ENCODE measurements at regions not wholly inside any gene's neighbourhood (a gene's known extent, or its start where the extent isn't known, plus 50 kb on each side); places are given as distances from the start of the nearest gene placed in this dataset.

DNA sequence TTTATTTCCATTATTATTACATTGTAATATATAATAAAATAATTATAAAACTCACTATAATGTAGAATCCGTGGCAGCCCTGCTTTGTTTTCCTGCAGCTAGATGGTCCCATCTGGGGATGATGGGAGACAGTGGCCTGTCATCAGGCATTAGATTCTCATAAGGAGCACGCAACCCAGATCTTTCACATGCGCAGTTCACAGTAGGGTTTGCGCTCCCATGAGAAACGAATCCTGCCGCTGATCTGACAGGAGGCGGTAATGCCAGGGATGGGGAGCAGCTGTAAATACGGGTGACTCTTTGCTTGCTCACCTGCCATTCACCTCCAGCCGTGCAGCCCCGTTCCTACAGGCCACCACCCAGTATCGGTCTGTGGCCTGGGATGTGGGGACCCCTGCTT is 1879.3 kb upstream of the WWC1 start:
- POLR2A ChIA-PET, result no interaction called here
- H3K27me3 Mint-ChIP-seq, result no peaks in the 10 kb centered on the region

GRCh38 chr5:166427211-166427610 is 1864.2 kb upstream of the WWC1 start:
- H3K27me3 Mint-ChIP-seq, result no peaks in the 10 kb centered on the region
- no peak overlapping the region for H3K4me3 Mint-ChIP-seq
- DNase-seq, result no peak
- intact Hi-C loops (cut with micrococcal nuclease), result no loop called here
- ChIA-PET CTCF (no interaction called here), POLR2A (no interaction called here)
- no peaks in the 10 kb centered on the region for H3K36me3 Mint-ChIP-seq
- no peak overlapping the region for H3K27ac Mint-ChIP-seq
- peaks cover 6% of the 10 kb centered on the region for H3K9me3 Mint-ChIP-seq
- no peaks in the 10 kb centered on the region for H3K4me1 Mint-ChIP-seq (ENCODE audit: low read depth)

More for the DNA sequence above, 1879.3 kb upstream of the WWC1 start:
- Mint-ChIP-seq H3K9me3 (peaks cover 14% of the 10 kb centered on the region), H3K4me3 (no peak overlapping the region), H3K4me1 (ENCODE audit: low read depth) (no peaks in the 10 kb centered on the region), H3K27ac (no peak overlapping the region), H3K36me3 (no peaks in the 10 kb centered on the region)
- no peak for DNase-seq
- intact Hi-C loops (cut with micrococcal nuclease), result no loop called here
- CTCF ChIA-PET, result no interaction called here

GRCh38 chr5:166428264-166428803 is 1863.1 kb upstream of the WWC1 start:
- Mint-ChIP-seq H3K4me3 (no peak overlapping the region), H3K36me3 (no peaks in the 10 kb centered on the region), H3K27me3 (no peaks in the 10 kb centered on the region), H3K9me3 (peaks cover 9% of the 10 kb centered on the region), H3K27ac (no peak overlapping the region), H3K4me1 (ENCODE audit: low read depth) (no peaks in the 10 kb centered on the region)
- no peak for DNase-seq
- POLR2A ChIA-PET, result no interaction called here
- CTCF ChIA-PET, result no interaction called here
- intact Hi-C loops (cut with micrococcal nuclease), result no loop called here

DNA sequence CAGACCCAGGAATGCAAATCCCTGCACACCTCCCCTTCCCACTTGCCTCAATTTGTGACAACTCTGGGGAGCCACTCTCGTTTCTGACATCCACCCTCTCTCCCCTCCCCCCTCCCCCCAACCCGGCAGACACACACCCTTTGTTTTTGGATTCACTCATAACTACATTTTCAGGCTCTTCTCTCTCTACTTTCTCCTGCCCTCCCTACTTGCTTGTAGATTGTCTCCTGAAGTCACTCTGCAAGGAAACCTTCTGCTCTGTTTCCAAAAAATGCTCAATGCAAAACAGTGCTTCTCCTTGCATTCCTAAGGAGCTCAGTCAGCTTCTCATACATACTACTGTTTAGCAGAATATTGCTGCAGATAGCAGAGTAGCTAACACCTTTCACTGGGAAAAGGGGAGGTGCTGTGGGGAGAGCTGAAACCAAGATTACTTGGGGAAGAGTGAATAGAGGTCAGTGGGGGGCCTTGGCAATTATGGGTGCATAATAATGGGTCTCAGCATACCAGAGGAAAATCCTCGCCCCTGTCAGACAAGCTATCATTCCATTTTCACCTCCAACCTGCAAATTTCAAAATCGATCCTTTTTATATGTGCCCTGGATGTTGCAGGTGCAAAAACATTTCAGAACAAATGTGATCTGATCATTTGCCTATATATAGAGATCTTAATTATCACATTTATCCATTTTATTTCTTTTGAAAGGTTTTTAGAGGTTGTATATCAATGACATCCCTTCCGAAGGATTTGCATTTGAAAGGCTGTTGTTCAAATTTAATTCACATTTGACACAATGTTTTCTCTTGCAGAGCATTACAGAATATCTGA is 1860.7 kb upstream of the WWC1 start:
- intact Hi-C loops (cut with micrococcal nuclease), result no loop called here
- Mint-ChIP-seq H3K4me1 (ENCODE audit: low read depth) (no peaks in the 10 kb centered on the region), H3K9me3 (peaks cover 12% of the 10 kb centered on the region), H3K4me3 (no peak overlapping the region), H3K36me3 (no peaks in the 10 kb centered on the region), H3K27me3 (no peaks in the 10 kb centered on the region), H3K27ac (no peak overlapping the region)
- ChIA-PET CTCF (no interaction called here), POLR2A (no interaction called here)
- DNase-seq, result no peak

DNA sequence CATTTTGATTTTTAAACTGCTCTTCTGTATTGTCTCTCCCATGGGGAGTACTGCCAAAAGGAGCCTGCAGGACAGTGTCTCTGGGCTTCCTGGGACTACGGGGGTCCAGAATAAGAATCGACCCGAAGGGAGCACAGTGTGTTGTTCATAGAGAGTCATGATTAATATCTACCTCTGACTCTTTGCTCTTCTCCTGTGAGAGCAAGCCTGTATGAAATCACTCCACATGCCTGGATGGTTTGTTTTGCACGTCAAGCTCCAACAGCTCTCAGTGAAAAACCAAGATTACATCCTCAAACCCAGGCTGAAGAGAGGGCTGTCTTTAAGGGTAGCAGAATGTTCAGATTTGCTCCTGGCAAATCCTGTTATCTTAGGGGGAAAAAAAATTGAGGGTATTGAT is 1860.0 kb upstream of the WWC1 start:
- intact Hi-C loops (cut with micrococcal nuclease), result no loop called here
- no peaks in the 10 kb centered on the region for H3K27me3 Mint-ChIP-seq
- H3K36me3 Mint-ChIP-seq, result no peaks in the 10 kb centered on the region
- no peak overlapping the region for H3K4me3 Mint-ChIP-seq
- CTCF ChIA-PET, result no interaction called here
- no peak for DNase-seq
- H3K4me1 Mint-ChIP-seq (ENCODE audit: low read depth), result no peaks in the 10 kb centered on the region
- POLR2A ChIA-PET, result no interaction called here
- peaks cover 11% of the 10 kb centered on the region for H3K9me3 Mint-ChIP-seq
- H3K27ac Mint-ChIP-seq, result no peak overlapping the region

DNA sequence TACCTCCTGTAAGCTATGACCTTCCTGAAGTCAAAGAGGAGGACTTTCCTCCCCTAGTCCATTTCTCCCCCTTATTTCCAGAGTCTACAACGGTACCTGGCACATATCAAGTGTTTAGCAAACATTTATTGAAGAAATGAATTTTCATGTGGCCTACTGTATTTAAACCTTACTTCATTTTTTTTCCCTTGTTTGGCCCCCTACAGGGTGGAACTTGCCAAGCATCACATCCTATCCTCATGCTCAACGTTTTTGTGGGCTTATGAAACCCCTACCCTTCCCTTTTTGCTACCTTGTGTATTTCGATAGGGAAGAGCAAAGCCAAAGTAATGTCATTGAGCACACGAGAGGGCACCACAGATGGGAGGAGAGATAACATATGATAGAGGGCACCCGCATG is 1857.8 kb upstream of the WWC1 start:
- Mint-ChIP-seq H3K27me3 (no peaks in the 10 kb centered on the region), H3K36me3 (no peaks in the 10 kb centered on the region), H3K4me1 (ENCODE audit: low read depth) (no peaks in the 10 kb centered on the region), H3K4me3 (no peak overlapping the region), H3K9me3 (peaks cover 8% of the 10 kb centered on the region), H3K27ac (no peak overlapping the region)
- no peak for DNase-seq
- ChIA-PET CTCF (no interaction called here), POLR2A (no interaction called here)
- intact Hi-C loops (cut with micrococcal nuclease), result no loop called here

GRCh38 chr5:166436872-166437271 is 1854.6 kb upstream of the WWC1 start:
- Mint-ChIP-seq H3K4me3 (no peak overlapping the region), H3K36me3 (no peaks in the 10 kb centered on the region), H3K27me3 (no peaks in the 10 kb centered on the region), H3K9me3 (peaks cover 11% of the 10 kb centered on the region), H3K27ac (no peak overlapping the region), H3K4me1 (ENCODE audit: low read depth) (no peaks in the 10 kb centered on the region)
- ChIA-PET CTCF (no interaction called here), POLR2A (no interaction called here)
- intact Hi-C loops (cut with micrococcal nuclease), result no loop called here
- no peak for DNase-seq

GRCh38 chr5:166486348-166486747 is 1805.1 kb upstream of the WWC1 start:
- Mint-ChIP-seq H3K36me3 (no peaks in the 10 kb centered on the region), H3K4me1 (ENCODE audit: low read depth) (no peaks in the 10 kb centered on the region), H3K27me3 (no peaks in the 10 kb centered on the region), H3K9me3 (peaks cover 10% of the 10 kb centered on the region), H3K27ac (no peak overlapping the region), H3K4me3 (no peak overlapping the region)
- DNase-seq, result no peak
- intact Hi-C loops (cut with micrococcal nuclease), result no loop called here
- CTCF ChIA-PET, result no interaction called here
- POLR2A ChIA-PET, result no interaction called here

DNA sequence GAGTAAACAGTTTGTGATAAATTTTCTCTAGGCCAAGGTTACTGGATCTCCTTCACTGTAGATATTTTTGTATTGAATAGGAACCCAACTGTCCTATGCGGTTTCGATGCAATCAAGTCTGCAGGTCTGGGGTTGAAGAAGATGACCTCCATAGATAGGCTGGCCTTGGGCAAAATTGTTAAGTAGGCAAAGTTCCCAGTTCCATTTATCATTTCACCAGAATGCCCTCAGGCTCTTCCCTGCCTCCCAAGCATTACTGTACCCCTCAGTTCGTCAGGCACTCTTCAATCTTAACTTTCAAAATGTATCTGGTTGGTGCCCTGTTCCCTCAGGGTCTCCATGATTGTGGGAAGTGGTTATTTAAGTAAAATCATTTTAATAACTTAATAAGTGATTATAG is 1802.9 kb upstream of the WWC1 start:
- ChIA-PET POLR2A (no interaction called here), CTCF (no interaction called here)
- Mint-ChIP-seq H3K4me3 (no peak overlapping the region), H3K27me3 (no peaks in the 10 kb centered on the region), H3K36me3 (no peaks in the 10 kb centered on the region), H3K4me1 (ENCODE audit: low read depth) (no peaks in the 10 kb centered on the region), H3K27ac (no peak overlapping the region), H3K9me3 (peaks cover 11% of the 10 kb centered on the region)
- intact Hi-C loops (cut with micrococcal nuclease), result no loop called here
- DNase-seq, result no peak

- no peak for DNase-seq
- CTCF ChIA-PET, result no interaction called here
- H3K27ac Mint-ChIP-seq, result no peak overlapping the region
- H3K36me3 Mint-ChIP-seq, result no peaks in the 10 kb centered on the region
- intact Hi-C loops (cut with micrococcal nuclease), result no loop called here
- H3K9me3 Mint-ChIP-seq, result peaks cover 4% of the 10 kb centered on the region
- H3K4me3 Mint-ChIP-seq, result no peak overlapping the region
- no peaks in the 10 kb centered on the region for H3K4me1 Mint-ChIP-seq (ENCODE audit: low read depth)
- POLR2A ChIA-PET, result no interaction called here
- no peaks in the 10 kb centered on the region for H3K27me3 Mint-ChIP-seq
These were observed 1798.4 kb upstream of the WWC1 start for GRCh38 chr5:166493040-166493439.

DNA sequence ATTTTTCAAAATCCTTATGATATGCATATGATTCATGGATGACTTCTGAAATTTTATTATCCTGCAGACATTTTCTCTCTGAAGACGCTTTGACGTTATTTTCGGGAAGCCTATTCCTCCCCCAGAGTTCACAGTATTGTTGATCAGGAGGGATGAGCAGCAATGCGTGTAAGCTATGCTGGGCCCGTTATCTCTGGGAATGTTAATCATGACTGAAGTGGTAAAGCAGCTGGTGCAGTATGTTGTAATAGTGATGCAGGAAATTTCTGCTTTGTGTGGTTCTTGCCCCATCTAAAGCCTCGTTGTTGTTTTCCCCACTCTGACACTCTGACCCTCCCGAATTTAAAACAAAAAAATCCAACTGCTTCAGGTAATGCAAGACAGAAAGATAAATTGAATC is 1797.8 kb upstream of the WWC1 start:
- peaks cover 4% of the 10 kb centered on the region for H3K9me3 Mint-ChIP-seq
- no peaks in the 10 kb centered on the region for H3K4me1 Mint-ChIP-seq (ENCODE audit: low read depth)
- intact Hi-C loops (cut with micrococcal nuclease), result no loop called here
- ChIA-PET CTCF (no interaction called here), POLR2A (no interaction called here)
- no peak overlapping the region for H3K4me3 Mint-ChIP-seq
- no peak for DNase-seq
- no peaks in the 10 kb centered on the region for H3K27me3 Mint-ChIP-seq
- H3K36me3 Mint-ChIP-seq, result no peaks in the 10 kb centered on the region
- no peak overlapping the region for H3K27ac Mint-ChIP-seq

DNA sequence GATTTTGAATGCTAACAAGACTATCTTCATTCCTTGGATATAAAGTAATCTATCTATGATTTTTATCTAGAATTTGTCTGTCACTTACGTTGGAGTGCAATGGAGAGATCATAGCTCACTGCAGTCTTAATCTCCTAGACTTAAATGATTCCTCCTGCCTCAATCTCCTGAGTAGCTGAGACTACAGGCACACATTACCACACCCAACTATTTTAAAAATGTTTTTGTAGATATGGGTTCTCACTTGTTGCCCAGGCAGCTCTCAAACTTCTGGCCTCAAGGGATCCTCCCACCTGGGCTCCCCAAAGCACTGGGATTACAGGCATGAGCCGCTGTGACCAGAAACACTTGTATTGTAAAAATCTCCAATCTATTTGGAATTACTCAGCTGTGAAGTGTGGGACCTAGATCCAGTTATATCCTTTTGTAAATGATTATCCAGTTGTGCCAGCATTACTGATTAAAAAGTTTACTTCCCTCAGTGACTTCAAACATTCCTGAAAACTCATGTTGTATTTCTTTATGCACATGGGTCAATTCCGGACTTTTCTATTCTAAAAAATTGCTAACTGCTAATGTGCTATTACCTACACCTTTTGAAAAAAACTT is 1793.8 kb upstream of the WWC1 start:
- H3K27ac Mint-ChIP-seq, result no peak overlapping the region
- H3K36me3 Mint-ChIP-seq, result no peaks in the 10 kb centered on the region
- H3K4me1 Mint-ChIP-seq (ENCODE audit: low read depth), result no peaks in the 10 kb centered on the region
- ChIA-PET POLR2A (no interaction called here), CTCF (interaction anchor here (0.6 kb wide), 1 partner anchor 10 kb away, joined by 3 read pairs; no protein-coding TSS in a partner anchor)
- H3K4me3 Mint-ChIP-seq, result no peak overlapping the region
- peaks cover 4% of the 10 kb centered on the region for H3K9me3 Mint-ChIP-seq
- H3K27me3 Mint-ChIP-seq, result no peaks in the 10 kb centered on the region
- intact Hi-C loops (cut with micrococcal nuclease), result no loop called here
- DNase-seq, result no peak
